ENCODE measurements at regions not wholly inside any gene's neighbourhood (a gene's known extent, or its start where the extent isn't known, plus 50 kb on each side); places are given as distances from the start of the nearest gene placed in this dataset.

DNA sequence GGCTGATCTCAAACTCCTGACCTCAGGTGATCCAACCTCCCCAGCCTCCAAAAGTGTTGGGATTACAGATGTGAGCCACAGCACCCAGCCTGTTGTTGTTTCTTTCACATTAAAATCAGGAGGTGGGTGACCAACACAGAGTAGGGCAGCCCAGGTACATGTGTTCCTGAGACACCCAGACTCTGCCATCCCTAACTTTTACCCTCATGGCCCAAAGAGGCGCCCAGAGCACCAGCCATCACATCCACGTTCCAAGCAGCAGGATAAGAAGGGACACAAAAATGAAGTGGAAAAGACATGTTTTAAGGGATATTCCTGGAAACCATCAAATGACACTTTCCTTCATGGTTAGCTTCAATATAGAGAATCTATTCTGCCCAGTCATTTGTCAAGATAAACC, 159.6 kb upstream of the KLF6 start:
- 79 to 80% methylated on average over 2 of the region's 2 CpGs for WGBS, 2 donors
- no peak overlapping the region for H3K27ac ChIP-seq
- ATAC-seq: no peak
- H3K9me3 ChIP-seq: no peaks in the 10 kb centered on the region
- H3K27me3 ChIP-seq: no peaks in the 10 kb centered on the region
- intact Hi-C loops (cut with DNase I): no loop called here
- no peaks in the 10 kb centered on the region for H3K36me3 ChIP-seq
- no peak for FAIRE-seq
- no peak for TF ChIP-seq CTCF (IDR thresholded peaks at IDR 0.05)
- no peaks in the 10 kb centered on the region for H3K4me1 ChIP-seq
- DNase-seq: no peak
- no peak overlapping the region for H3K4me3 ChIP-seq

DNA sequence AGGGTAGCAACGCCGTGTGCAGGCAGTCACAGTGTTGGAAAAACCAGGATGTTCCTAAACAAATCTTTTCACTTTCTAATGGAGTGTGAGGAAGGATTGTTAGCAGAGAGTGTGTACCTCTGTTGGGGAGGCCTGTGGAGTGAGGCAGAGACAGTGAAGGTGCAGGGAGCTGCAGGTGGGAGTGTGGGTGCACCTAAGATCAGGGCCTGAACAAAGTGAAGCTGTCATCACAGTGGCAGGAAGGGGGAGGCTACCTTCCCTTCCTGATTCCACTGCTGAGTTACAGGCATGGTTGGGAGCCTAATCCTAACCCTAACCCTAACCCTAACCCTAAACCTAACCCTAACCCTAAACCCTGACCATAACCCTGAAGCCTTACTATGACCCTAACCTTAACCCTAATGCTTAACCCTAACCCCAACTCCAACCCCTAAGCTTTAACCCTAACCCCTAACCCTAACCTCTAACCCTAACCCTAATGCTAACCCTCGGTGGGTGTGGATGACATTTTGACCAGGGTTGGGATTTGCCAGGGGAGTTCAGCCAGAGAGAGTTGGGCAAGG, 158.8 kb upstream of the KLF6 start:
- no peak for DNase-seq
- H3K27ac ChIP-seq: no peak overlapping the region
- WGBS, 2 donors: 93 to 97% methylated on average over 3 of the region's 3 CpGs
- no peaks in the 10 kb centered on the region for H3K4me1 ChIP-seq
- no peak for FAIRE-seq
- H3K36me3 ChIP-seq: no peaks in the 10 kb centered on the region
- H3K4me3 ChIP-seq: no peak overlapping the region
- intact Hi-C loops (cut with DNase I): no loop called here
- TF ChIP-seq CTCF (IDR thresholded peaks at IDR 0.05): no peak
- no peak for ATAC-seq
- no peaks in the 10 kb centered on the region for H3K9me3 ChIP-seq
- H3K27me3 ChIP-seq: no peaks in the 10 kb centered on the region

DNA sequence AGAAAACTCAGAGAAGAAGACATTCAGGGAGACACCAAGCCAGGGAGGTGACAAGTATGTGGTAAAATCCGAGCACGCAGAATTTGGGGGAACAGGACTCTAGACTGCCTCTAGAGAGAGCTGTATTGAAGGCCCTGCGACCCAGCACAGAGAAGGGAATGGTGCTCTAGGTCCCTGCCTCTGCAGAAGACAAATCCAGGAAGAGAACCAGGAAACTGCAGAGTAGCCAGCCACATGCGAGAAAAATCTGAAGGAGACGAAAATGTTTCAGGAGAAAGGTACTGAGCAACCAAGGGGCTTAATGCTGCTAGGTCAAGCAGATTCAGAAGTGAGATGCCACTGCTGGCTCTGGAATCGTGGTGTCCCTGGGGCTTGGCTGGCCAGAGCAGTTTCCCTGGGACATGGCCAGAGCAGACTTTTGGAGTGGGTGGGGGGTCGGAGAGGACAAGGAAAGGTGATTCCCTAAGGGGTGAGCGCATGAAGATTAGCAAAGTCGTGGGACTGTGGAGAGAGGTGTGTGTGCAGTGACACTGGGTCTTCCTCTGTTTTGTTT, 158.0 kb upstream of the KLF6 start:
- 75 to 77% methylated on average over 9 of the region's 9 CpGs for WGBS, 2 donors
- Histone ChIP-seq H3K27ac (no peak overlapping the region), H3K4me1 (no peaks in the 10 kb centered on the region), H3K9me3 (no peaks in the 10 kb centered on the region), H3K27me3 (no peaks in the 10 kb centered on the region), H3K4me3 (no peak overlapping the region), H3K36me3 (no peaks in the 10 kb centered on the region)
- intact Hi-C loops (cut with DNase I): no loop called here
- ATAC-seq (no peak), FAIRE-seq (no peak), DNase-seq (no peak)
- no peak for TF ChIP-seq CTCF (IDR thresholded peaks at IDR 0.05)

GRCh38 chr10:3941676-3942075, 156.7 kb upstream of the KLF6 start:
- no peak for DNase-seq
- FAIRE-seq: no peak
- Histone ChIP-seq H3K27me3 (no peaks in the 10 kb centered on the region), H3K36me3 (no peaks in the 10 kb centered on the region), H3K27ac (no peak overlapping the region), H3K4me3 (no peak overlapping the region), H3K9me3 (no peaks in the 10 kb centered on the region), H3K4me1 (no peaks in the 10 kb centered on the region)
- intact Hi-C loops (cut with DNase I): no loop called here
- 91 to 92% methylated on average over 12 of the region's 12 CpGs for WGBS, 2 donors
- ATAC-seq: no peak
- TF ChIP-seq CTCF (IDR thresholded peaks at IDR 0.05): no peak

GRCh38 chr10:3936422-3937040, 151.5 kb upstream of the KLF6 start:
- ATAC-seq (peak in 2 of 4 donors; percentile 11 to 17), DNase-seq (no peak), FAIRE-seq (no peak)
- WGBS, 2 donors: 72 to 91% methylated on average over 7 of the region's 7 CpGs
- peaks cover 0 to 8% (median 6%) of the 10 kb centered on the region in 3 donors for H3K4me1 ChIP-seq
- intact Hi-C loops (cut with DNase I): no loop called here
- no peaks in the 10 kb centered on the region for H3K9me3 ChIP-seq
- H3K36me3 ChIP-seq: no peaks in the 10 kb centered on the region
- no peaks in the 10 kb centered on the region for H3K27me3 ChIP-seq
- H3K27ac ChIP-seq: peak overlapping the region in 3 of 4 donors; percentile 33 to 72 (median 67)
- no peak for TF ChIP-seq CTCF (IDR thresholded peaks at IDR 0.05)
- H3K4me3 ChIP-seq: no peak overlapping the region

All from pancreas (tissue), 10 donors.